Muscle layer of duodenum (tissue), 2 donors: ENCODE measurements at regions not wholly inside any gene's neighbourhood (a gene's known extent, or its start where the extent isn't known, plus 50 kb on each side); places are given as distances from the start of the nearest gene placed in this dataset.
"Not testable (repeated sequence)": the region's sequence is repeated elsewhere in the genome, so short reads cannot be mapped to it uniquely, and the experiment has no call there.

Source experiments
- H3K27ac ChIP-seq: one replicate; pipeline ENCODE4 v1.7.0; 2013; ENCODE audit warnings: mild to moderate bottlenecking, low read length
- H3K27me3 ChIP-seq: one replicate; pipeline ENCODE4 v1.7.0; 2013; ENCODE audit warnings: low read depth, mild to moderate bottlenecking, control low read depth, low read length
- H3K36me3 ChIP-seq, 2 donors: one replicate each; pipeline ENCODE4 v1.7.0; 2013; ENCODE audit warnings: low read length in 2 of 2, control low read depth in 1 of 2, mild to moderate bottlenecking in 1 of 2; ENCODE audit not compliant: insufficient read depth in 2 of 2, control insufficient read depth in 1 of 2
- H3K4me1 ChIP-seq, 2 donors: one replicate each; pipeline ENCODE4 v1.7.0; 2013; ENCODE audit warnings: low read length in 2 of 2, mild to moderate bottlenecking in 2 of 2, control low read depth in 1 of 2, moderate library complexity in 1 of 2; ENCODE audit not compliant: insufficient read depth in 2 of 2, control insufficient read depth in 1 of 2
- H3K4me3 ChIP-seq, 2 donors: one replicate each; pipeline ENCODE4 v1.7.0; 2013; ENCODE audit warnings: low read length in 2 of 2, low read depth in 1 of 2, mild to moderate bottlenecking in 1 of 2
- H3K9me3 ChIP-seq, 2 donors: one replicate each; pipeline ENCODE4 v1.7.0; 2013; ENCODE audit warnings: low read length in 2 of 2, control low read depth in 1 of 2, mild to moderate bottlenecking in 1 of 2; ENCODE audit not compliant: control insufficient read depth in 1 of 2
- donor health status: healthy.

GRCh38 chr18:76307293-76307690, 187.8 kb downstream of the ZNF516 start:
- no peak overlapping the region for H3K4me3 ChIP-seq
- no peaks in the 10 kb centered on the region for H3K9me3 ChIP-seq
- no peaks in the 10 kb centered on the region for H3K36me3 ChIP-seq
- no peaks in the 10 kb centered on the region for H3K4me1 ChIP-seq
- H3K27me3 ChIP-seq, result no peaks in the 10 kb centered on the region
- H3K27ac ChIP-seq, result no peak overlapping the region

GRCh38 chr18:76306685-76307292, 188.3 kb downstream of the ZNF516 start:
- no peaks in the 10 kb centered on the region for H3K27me3 ChIP-seq
- no peaks in the 10 kb centered on the region for H3K4me1 ChIP-seq
- H3K4me3 ChIP-seq, result no peak overlapping the region
- no peaks in the 10 kb centered on the region for H3K36me3 ChIP-seq
- H3K27ac ChIP-seq, result no peak overlapping the region
- H3K9me3 ChIP-seq, result no peaks in the 10 kb centered on the region

GRCh38 chr18:76285866-76286265, 209.2 kb downstream of the ZNF516 start:
- H3K4me1 ChIP-seq, result no peaks in the 10 kb centered on the region
- no peaks in the 10 kb centered on the region for H3K36me3 ChIP-seq
- no peak overlapping the region for H3K27ac ChIP-seq
- H3K9me3 ChIP-seq, result peaks cover 0 to 4% of the 10 kb centered on the region in 2 donors
- no peak overlapping the region for H3K4me3 ChIP-seq
- no peaks in the 10 kb centered on the region for H3K27me3 ChIP-seq

- peaks cover 0 to 4% of the 10 kb centered on the region in 2 donors for H3K9me3 ChIP-seq
- H3K4me1 ChIP-seq, result no peaks in the 10 kb centered on the region
- H3K27ac ChIP-seq, result no peak overlapping the region
- H3K27me3 ChIP-seq, result no peaks in the 10 kb centered on the region
- H3K4me3 ChIP-seq, result no peak overlapping the region
- H3K36me3 ChIP-seq, result no peaks in the 10 kb centered on the region
These were observed 213.5 kb downstream of the ZNF516 start for GRCh38 chr18:76281565-76281964.

GRCh38 chr18:76277801-76278200, 217.2 kb downstream of the ZNF516 start:
- Histone ChIP-seq H3K4me3 (no peak overlapping the region), H3K36me3 (no peaks in the 10 kb centered on the region), H3K27me3 (no peaks in the 10 kb centered on the region), H3K4me1 (no peaks in the 10 kb centered on the region), H3K27ac (no peak overlapping the region), H3K9me3 (peaks cover 0 to 4% of the 10 kb centered on the region in 2 donors)

- H3K4me1 ChIP-seq, result no peaks in the 10 kb centered on the region
- H3K36me3 ChIP-seq, result no peaks in the 10 kb centered on the region
- H3K27me3 ChIP-seq, result no peaks in the 10 kb centered on the region
- no peaks in the 10 kb centered on the region for H3K9me3 ChIP-seq
- H3K27ac ChIP-seq, result no peak overlapping the region
- no peak overlapping the region for H3K4me3 ChIP-seq
These were observed 219.2 kb downstream of the ZNF516 start for GRCh38 chr18:76275727-76276313.

- no peaks in the 10 kb centered on the region for H3K36me3 ChIP-seq
- no peak overlapping the region for H3K4me3 ChIP-seq
- no peak overlapping the region for H3K27ac ChIP-seq
- H3K9me3 ChIP-seq, result no peaks in the 10 kb centered on the region
- H3K27me3 ChIP-seq, result no peaks in the 10 kb centered on the region
- no peaks in the 10 kb centered on the region for H3K4me1 ChIP-seq
These were observed 220.4 kb downstream of the ZNF516 start for GRCh38 chr18:76274468-76275289.

GRCh38 chr18:76273956-76274355, 221.1 kb downstream of the ZNF516 start:
- no peaks in the 10 kb centered on the region for H3K27me3 ChIP-seq
- no peak overlapping the region for H3K27ac ChIP-seq
- H3K9me3 ChIP-seq, result no peaks in the 10 kb centered on the region
- no peaks in the 10 kb centered on the region for H3K36me3 ChIP-seq
- no peak overlapping the region for H3K4me3 ChIP-seq
- H3K4me1 ChIP-seq, result no peaks in the 10 kb centered on the region

- H3K9me3 ChIP-seq, result no peaks in the 10 kb centered on the region
- no peaks in the 10 kb centered on the region for H3K27me3 ChIP-seq
- H3K27ac ChIP-seq, result no peak overlapping the region
- H3K36me3 ChIP-seq, result no peaks in the 10 kb centered on the region
- no peak overlapping the region for H3K4me3 ChIP-seq
- H3K4me1 ChIP-seq, result no peaks in the 10 kb centered on the region
These were observed 222.0 kb downstream of the ZNF516 start for GRCh38 chr18:76273036-76273545.

GRCh38 chr18:76267423-76267822, 227.6 kb downstream of the ZNF516 start:
- H3K4me3 ChIP-seq, H3K36me3 ChIP-seq, H3K27ac ChIP-seq, H3K27me3 ChIP-seq, H3K9me3 ChIP-seq: not testable (repeated sequence)
- peaks cover 0 to 13% of the 10 kb centered on the region in 2 donors for H3K4me1 ChIP-seq

GRCh38 chr18:76266236-76266991, 228.6 kb downstream of the ZNF516 start:
- Histone ChIP-seq H3K9me3 (no peaks in the 10 kb centered on the region), H3K4me3 (peak overlapping the region; percentile 41 to 49), H3K27me3 (no peaks in the 10 kb centered on the region), H3K4me1 (peaks cover 0 to 13% of the 10 kb centered on the region in 2 donors), H3K27ac (peak overlapping the region; percentile 64), H3K36me3 (no peaks in the 10 kb centered on the region)
